Activated naive CD4-positive, alpha-beta T cell treated with anti-CD3 and anti-CD28 coated beads for 36 hours (primary cell): ENCODE measurements at regions not wholly inside any gene's neighbourhood (a gene's known extent, or its start where the extent isn't known, plus 50 kb on each side); places are given as distances from the start of the nearest gene placed in this dataset.
"Not testable (repeated sequence)": the region's sequence is repeated elsewhere in the genome, so short reads cannot be mapped to it uniquely, and the experiment has no call there.

ENCODE experiments used
- CTCF ChIA-PET: fragments of 350-600 bp; sonication (Branson Sonifier 250); formaldehyde crosslinking; loops from one replicate; lab custom pipeline; 2021; ENCODE audit warnings: antibody characterized with exemption; lab: Charles Lee
- DNase-seq: peaks from one replicate; pipeline ENCODE4 v3.0.0-alpha.2; 2020
- H3K27ac Mint-ChIP-seq: one replicate; pipeline ENCODE4 v1.8.0; 2021; ENCODE audit warnings: mild to moderate bottlenecking, mixed read lengths
- H3K27me3 Mint-ChIP-seq: one replicate; pipeline ENCODE4 v1.8.0; 2021; ENCODE audit warnings: low read depth, mixed read lengths
- H3K36me3 Mint-ChIP-seq: one replicate; pipeline ENCODE4 v1.8.0; 2021; ENCODE audit warnings: low read depth, mixed read lengths
- H3K4me1 Mint-ChIP-seq: one replicate; pipeline ENCODE4 v1.8.0; 2021; ENCODE audit warnings: low read depth, mixed read lengths
- H3K4me3 Mint-ChIP-seq: one replicate; pipeline ENCODE4 v1.8.0; 2021; ENCODE audit warnings: mild to moderate bottlenecking, moderate library complexity, mixed read lengths
- H3K9me3 Mint-ChIP-seq: one replicate; pipeline ENCODE4 v1.8.0; 2021; ENCODE audit warnings: mixed read lengths
- intact Hi-C: fragments of 100-400 bp; cut with micrococcal nuclease; formaldehyde crosslinking; loops from one replicate; pipeline ENCODE4 v1.15.1; 2023

DNA sequence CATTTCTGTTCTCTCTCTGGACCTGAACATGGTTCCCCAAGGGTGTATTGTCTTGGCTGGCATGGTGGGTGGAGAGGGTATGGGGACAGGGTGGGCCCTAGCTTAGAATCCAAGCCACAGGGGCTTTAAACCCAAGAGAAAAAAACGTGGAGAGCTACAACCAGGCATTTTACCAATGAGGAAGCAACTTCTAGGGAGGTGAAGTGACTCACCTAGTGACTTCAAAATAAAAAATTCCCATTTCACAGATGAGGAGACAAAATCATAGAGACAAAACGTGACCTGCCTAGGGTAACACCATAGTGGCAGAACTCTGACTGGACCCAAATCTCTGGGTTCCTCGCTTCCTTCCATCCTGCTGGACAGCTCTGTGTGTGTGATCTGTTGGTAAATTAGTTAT is 216.8 kb downstream of the RPLP1 start:
- CTCF ChIA-PET: interaction anchor here (0.9 kb wide), 1 partner anchor 94 kb away, joined by 3 read pairs; no protein-coding TSS in a partner anchor
- Mint-ChIP-seq H3K4me1 (peaks cover 19% of the 10 kb centered on the region), H3K27me3 (no peaks in the 10 kb centered on the region), H3K9me3 (no peaks in the 10 kb centered on the region), H3K4me3 (no peak overlapping the region), H3K27ac (no peak overlapping the region), H3K36me3 (no peaks in the 10 kb centered on the region)
- no peak for DNase-seq
- intact Hi-C loops: no loop called here

DNA sequence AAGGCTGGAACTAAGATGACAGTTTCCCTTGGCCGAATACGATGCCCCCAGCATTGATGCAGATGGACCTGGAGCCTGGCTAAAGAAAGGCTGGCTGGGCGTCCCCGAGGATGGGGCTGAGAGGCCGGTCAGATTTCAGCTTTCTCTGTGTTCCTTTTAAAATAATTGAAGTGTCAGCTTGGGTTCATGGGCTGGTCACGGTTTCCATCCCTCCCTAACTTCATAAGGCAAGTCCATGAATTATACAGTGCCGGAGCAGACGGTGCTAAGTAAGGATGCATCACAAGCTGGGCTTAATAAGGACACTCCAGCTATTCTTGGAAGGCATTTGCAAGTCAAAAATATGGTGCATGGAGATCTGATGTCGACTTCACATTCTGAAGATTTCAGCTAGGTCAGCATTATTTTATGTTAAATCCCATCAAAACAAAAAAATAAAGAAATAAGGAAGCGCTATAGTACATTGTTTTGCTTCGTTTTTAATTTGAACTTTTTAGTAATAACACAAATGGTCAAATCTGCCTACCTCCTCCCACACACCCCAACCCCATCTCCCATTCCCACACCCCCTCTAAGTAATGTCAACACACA is 220.8 kb downstream of the RPLP1 start:
- no peak overlapping the region for H3K27ac Mint-ChIP-seq
- no peak overlapping the region for H3K4me3 Mint-ChIP-seq
- intact Hi-C loops: no loop called here
- no peaks in the 10 kb centered on the region for H3K9me3 Mint-ChIP-seq
- H3K36me3 Mint-ChIP-seq: no peaks in the 10 kb centered on the region
- peaks cover 9% of the 10 kb centered on the region for H3K27me3 Mint-ChIP-seq
- CTCF ChIA-PET: no interaction called here
- no peak for DNase-seq
- H3K4me1 Mint-ChIP-seq: peaks cover 10% of the 10 kb centered on the region

DNA sequence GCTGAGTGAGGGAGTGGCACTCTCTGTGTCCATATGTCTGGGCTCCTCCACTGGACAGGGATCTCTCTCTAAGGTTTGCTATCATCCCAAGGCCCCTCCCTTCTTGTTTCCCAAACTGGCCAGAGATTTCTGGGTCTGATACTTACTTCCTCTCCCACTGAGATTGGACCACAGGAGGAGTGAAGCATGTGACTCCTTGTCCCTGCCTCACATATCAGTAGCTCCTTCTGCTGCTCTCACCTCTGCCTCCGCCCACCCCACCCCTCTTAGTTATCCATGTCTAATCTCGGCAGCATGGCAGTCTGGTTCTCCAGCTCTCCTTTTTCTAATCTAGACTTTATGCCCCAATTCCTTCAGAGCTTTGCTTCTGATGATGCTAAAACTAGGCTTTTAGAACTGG is 223.1 kb downstream of the RPLP1 start:
- DNase-seq: no peak
- no peaks in the 10 kb centered on the region for H3K9me3 Mint-ChIP-seq
- H3K4me1 Mint-ChIP-seq: peaks cover 10% of the 10 kb centered on the region
- CTCF ChIA-PET: interaction anchor here (0.7 kb wide), 1 partner anchor 236 kb away, joined by 3 read pairs; no protein-coding TSS in a partner anchor
- peaks cover 9% of the 10 kb centered on the region for H3K27me3 Mint-ChIP-seq
- H3K4me3 Mint-ChIP-seq: no peak overlapping the region
- H3K27ac Mint-ChIP-seq: no peak overlapping the region
- H3K36me3 Mint-ChIP-seq: no peaks in the 10 kb centered on the region
- intact Hi-C loops: no loop called here

DNA sequence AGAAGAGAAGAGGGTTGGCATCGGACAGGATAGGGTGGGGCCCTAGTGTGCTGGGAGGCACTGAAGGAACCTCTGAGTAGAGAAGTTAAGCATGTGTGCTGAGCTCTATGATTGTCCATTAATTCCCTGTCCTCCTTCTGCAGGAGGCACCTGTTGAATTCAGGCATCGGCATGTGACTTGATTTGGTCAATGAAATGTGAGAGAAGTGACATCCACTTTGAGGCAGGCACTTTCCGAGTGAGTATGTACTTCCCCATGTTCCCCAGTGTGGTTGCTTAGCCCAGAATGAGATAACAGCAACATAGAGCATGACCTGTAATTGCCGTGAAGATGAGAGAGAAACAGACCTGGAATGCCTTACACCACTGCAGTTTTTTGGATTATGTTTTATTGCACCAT is 224.8 kb downstream of the RPLP1 start:
- H3K27ac Mint-ChIP-seq: no peak overlapping the region
- peaks cover 9% of the 10 kb centered on the region for H3K9me3 Mint-ChIP-seq
- DNase-seq: no peak
- peaks cover 9% of the 10 kb centered on the region for H3K27me3 Mint-ChIP-seq
- H3K4me1 Mint-ChIP-seq: peaks cover 10% of the 10 kb centered on the region
- peaks cover 2% of the 10 kb centered on the region for H3K36me3 Mint-ChIP-seq
- H3K4me3 Mint-ChIP-seq: no peak overlapping the region
- CTCF ChIA-PET: interaction anchor here (1.3 to 1.7 kb wide), 2 partner anchors 9 to 155 kb away, joined by 3 read pairs; no protein-coding TSS in a partner anchor
- intact Hi-C loops: no loop called here

DNA sequence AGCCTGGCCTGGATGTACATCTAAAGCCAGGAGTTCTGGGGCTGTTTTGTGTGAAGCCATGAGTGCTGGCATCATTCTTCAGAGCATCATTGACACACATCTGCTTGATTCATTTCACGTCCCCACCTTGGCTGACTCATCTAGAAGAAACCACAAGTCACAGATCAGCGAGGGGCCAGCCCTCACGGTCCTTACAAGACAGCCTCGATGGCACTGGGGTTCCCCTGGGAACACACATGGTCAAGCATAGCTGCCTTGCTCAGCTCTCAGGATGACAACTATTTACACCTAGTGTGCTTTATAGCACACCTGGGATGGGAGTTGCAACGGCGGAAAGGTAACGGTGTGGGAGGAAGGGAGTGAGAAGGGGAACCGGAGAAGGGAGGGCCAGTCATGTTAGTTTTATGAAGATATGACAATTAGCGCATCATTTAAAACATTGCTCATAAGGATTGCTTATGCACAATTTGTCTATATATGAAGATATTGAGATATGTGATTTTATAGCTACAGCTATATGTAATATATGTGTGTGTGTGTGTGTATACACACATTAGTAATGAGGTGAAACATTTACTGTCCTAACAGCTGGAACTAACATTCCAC is 227.1 kb downstream of the RPLP1 start:
- Mint-ChIP-seq H3K36me3 (peaks cover 2% of the 10 kb centered on the region), H3K27ac (no peak overlapping the region), H3K4me1 (peaks cover 19% of the 10 kb centered on the region), H3K27me3 (peaks cover 9% of the 10 kb centered on the region), H3K9me3 (peaks cover 10% of the 10 kb centered on the region), H3K4me3 (no peak overlapping the region)
- CTCF ChIA-PET: interaction anchor here (1.7 kb wide), 1 partner anchor 73 kb away, joined by 3 read pairs; no protein-coding TSS in a partner anchor
- peak; percentile 77 for DNase-seq
- intact Hi-C loops: loop anchor here (1.0 kb wide), 1 partner anchor 35 kb away; no protein-coding TSS in a partner anchor

DNA sequence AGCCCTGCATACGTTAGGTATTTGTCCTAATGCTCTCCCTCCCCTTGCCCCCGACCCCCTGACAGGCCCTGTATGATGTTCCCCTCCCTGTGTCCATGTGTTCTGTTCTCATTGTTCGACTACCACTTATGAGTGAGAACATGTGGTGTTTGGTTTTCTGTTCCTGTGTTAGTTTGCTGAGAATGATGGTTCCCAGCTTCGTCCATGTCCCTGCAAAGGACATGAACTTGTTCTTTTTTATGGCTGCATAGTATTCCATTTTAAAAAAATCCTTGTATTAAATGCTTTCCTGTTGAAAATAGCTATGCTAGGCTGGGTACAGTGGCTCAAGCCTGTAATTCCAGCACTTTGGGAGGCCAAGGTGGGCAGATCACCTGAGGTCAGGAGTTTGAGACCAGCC is 232.2 kb downstream of the RPLP1 start:
- H3K4me3 Mint-ChIP-seq, CTCF ChIA-PET, H3K27me3 Mint-ChIP-seq, H3K27ac Mint-ChIP-seq, intact Hi-C loops, H3K36me3 Mint-ChIP-seq, DNase-seq: not testable (repeated sequence)
- Mint-ChIP-seq H3K4me1 (peaks cover 14% of the 10 kb centered on the region), H3K9me3 (peaks cover 27% of the 10 kb centered on the region)

DNA sequence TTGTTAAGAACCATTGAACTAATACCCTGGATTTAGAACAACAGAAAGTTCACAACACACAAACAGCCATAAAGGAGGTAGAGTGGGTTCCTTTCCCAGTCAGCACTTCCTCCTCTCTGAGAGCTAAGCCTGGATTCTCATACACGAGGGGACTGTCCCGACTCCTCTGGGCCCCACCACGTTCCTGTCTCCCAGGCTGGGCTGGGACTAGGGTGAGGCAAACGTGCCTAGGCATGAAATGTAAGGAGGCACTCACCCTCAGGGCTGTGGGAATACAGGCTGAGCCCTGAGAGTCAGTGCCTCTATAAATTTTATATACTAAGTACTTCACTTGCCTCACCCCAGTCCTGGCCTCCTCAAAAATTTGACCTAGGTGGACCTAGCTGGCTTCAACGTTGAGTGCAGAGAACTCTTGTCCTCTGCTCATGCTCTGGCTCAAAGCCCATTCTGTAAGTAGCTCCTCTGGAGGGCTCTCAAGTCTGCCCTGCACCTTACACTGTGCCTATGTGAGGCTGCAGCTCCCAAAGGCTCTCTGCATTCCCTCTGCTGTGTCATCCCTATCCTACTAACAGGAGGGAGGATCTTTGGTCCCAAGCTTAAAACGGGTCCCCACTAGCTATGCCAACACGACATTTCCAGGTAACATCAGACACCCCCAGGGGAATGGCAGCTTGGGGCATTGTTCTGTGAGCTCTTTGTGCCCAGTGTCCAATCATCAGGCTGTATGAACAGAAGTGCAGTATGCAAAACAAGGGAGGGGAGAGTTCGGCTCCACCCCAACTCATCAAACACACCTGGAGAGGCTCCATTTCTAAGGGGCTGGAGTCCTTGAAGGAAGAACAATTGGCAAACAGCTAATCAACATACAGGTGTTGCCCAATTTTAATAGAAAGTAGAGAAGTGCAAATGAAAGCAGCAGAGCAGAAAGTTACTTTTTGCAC is 233.2 kb downstream of the RPLP1 start:
- H3K27me3 Mint-ChIP-seq: peaks cover 1% of the 10 kb centered on the region
- peaks cover 32% of the 10 kb centered on the region for H3K9me3 Mint-ChIP-seq
- CTCF ChIA-PET: no interaction called here
- no peak for DNase-seq
- intact Hi-C loops: no loop called here
- H3K27ac Mint-ChIP-seq: no peak overlapping the region
- peaks cover 9% of the 10 kb centered on the region for H3K36me3 Mint-ChIP-seq
- H3K4me3 Mint-ChIP-seq: no peak overlapping the region
- H3K4me1 Mint-ChIP-seq: peaks cover 9% of the 10 kb centered on the region

DNA sequence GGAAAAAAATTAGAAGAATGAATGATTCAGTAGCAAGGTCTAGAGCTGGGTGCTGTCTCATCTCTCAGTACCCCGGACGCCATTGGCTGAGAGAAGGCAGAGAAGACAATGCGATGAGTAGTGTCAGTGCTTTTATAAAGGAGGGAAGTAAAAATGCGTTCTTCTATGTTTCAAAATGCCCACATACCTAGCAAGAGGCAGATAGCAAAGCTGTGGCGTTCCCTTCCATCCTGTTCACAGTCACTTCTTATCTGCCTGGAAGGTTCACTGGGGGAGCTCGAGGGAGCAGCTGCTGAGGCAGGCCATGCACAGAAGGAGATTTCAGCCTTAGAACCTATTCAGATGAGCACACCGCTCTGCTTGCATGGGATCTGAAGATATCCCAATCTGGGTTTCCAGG is 234.0 kb downstream of the RPLP1 start:
- Mint-ChIP-seq H3K9me3 (peaks cover 30% of the 10 kb centered on the region), H3K4me3 (no peak overlapping the region), H3K27me3 (peaks cover 1% of the 10 kb centered on the region), H3K4me1 (peaks cover 9% of the 10 kb centered on the region), H3K27ac (no peak overlapping the region), H3K36me3 (peaks cover 9% of the 10 kb centered on the region)
- intact Hi-C loops: no loop called here
- CTCF ChIA-PET: no interaction called here
- no peak for DNase-seq

DNA sequence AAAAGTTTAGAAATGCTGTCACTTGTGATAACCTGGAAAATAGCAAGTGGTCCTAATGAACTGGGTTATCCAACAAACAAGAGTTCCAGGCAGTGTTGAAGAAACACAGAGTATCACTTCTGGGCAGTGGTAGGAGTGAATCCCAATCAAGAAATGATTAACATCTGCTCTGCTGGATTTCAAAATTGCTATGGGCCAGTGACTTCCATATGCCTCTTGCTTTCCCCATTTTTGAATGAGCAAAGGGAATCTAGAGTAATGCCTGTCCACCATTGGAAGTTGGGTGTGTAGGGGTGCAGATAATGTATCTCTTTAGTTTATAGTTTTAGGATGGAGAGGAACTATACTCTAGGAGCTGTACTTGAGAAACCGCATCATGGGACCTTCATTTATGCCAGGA is 236.5 kb downstream of the RPLP1 start:
- H3K27ac Mint-ChIP-seq: no peak overlapping the region
- CTCF ChIA-PET: interaction anchor here (0.6 kb wide), 2 partner anchors 358 to 914 kb away, joined by 3 read pairs; no protein-coding TSS in a partner anchor
- H3K4me3 Mint-ChIP-seq: no peak overlapping the region
- DNase-seq: no peak
- H3K36me3 Mint-ChIP-seq: peaks cover 7% of the 10 kb centered on the region
- H3K4me1 Mint-ChIP-seq: no peaks in the 10 kb centered on the region
- H3K27me3 Mint-ChIP-seq: peaks cover 1% of the 10 kb centered on the region
- intact Hi-C loops: no loop called here
- peaks cover 22% of the 10 kb centered on the region for H3K9me3 Mint-ChIP-seq

DNA sequence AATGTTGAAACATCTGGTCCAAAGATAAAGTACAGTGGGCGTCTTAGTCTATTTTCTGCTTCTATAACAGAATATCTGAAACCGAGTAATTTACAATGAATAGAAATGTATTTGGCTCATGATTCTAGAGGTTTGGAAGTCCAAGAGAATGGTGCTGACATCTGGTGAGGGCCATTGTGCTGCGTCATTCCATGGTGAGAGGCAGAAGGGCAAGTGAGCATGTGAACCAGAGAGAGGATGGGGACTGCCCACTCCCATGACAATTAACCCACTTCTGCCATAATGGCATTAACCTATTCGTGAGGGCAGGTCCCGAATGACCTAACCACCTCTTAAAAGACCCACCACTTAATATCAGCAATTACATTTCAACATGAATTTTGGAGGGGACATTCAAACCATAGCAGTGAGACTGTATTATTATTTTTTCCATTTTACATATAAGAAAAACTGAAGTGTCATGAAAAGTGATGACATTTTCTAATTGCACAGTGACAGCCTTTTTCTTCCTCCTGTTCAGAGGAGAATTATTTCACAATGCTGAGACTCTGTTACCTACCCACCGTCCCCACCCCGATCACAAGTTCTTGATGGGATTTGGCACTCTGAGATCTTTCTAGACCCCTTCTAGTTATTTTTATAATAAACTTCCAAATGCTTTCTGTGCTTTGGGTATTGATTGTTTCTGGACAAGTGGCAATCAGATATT is 238.8 kb downstream of the RPLP1 start:
- DNase-seq: no peak
- H3K27ac Mint-ChIP-seq: no peak overlapping the region
- no peaks in the 10 kb centered on the region for H3K4me1 Mint-ChIP-seq
- H3K36me3 Mint-ChIP-seq: peaks cover 7% of the 10 kb centered on the region
- no peak overlapping the region for H3K4me3 Mint-ChIP-seq
- intact Hi-C loops: no loop called here
- peaks cover 20% of the 10 kb centered on the region for H3K9me3 Mint-ChIP-seq
- H3K27me3 Mint-ChIP-seq: no peaks in the 10 kb centered on the region
- CTCF ChIA-PET: no interaction called here

DNA sequence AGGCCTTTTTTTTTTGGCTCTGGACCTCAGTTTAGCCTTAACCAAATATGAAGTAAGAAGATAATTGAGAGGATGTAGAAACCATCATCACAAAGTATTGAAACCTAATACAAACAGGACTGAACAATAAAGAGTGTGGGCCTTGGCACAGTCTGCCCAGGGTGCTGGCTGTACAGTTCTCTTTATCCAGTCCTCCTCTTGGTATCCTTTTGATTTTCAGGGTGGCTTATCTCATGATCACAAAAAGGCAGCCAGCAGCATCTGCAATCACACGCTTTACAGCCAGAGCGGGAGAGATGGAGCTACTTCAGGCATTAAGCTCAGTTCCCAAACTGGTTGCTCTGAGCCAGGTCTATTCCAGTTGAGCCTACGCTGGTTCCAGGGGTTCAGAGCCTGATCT is 239.7 kb downstream of the RPLP1 start:
- DNase-seq: no peak
- H3K27ac Mint-ChIP-seq: no peak overlapping the region
- peaks cover 20% of the 10 kb centered on the region for H3K9me3 Mint-ChIP-seq
- CTCF ChIA-PET: no interaction called here
- no peaks in the 10 kb centered on the region for H3K4me1 Mint-ChIP-seq
- intact Hi-C loops: no loop called here
- no peaks in the 10 kb centered on the region for H3K27me3 Mint-ChIP-seq
- peaks cover 7% of the 10 kb centered on the region for H3K36me3 Mint-ChIP-seq
- H3K4me3 Mint-ChIP-seq: no peak overlapping the region

DNA sequence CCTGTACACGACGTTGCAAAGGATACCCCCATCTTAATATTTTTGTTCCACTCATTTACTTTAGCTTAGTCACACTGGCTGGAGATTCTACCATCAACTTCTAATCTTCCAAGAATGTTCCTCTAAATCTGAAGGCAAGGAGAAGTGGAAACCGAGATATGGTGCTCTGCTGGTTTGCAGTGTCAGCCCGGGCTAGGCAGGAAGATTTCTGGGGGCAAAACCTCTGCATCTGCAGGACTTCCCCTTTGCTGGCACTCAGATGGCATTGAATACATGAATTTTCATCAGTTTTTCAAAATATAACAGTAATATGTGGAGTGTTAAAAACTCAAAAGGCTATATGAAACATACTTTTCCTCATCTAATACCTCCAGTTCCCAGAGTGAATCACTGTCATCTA is 240.4 kb downstream of the RPLP1 start:
- H3K9me3 Mint-ChIP-seq: peaks cover 17% of the 10 kb centered on the region
- no peak overlapping the region for H3K27ac Mint-ChIP-seq
- CTCF ChIA-PET: no interaction called here
- peaks cover 7% of the 10 kb centered on the region for H3K36me3 Mint-ChIP-seq
- no peaks in the 10 kb centered on the region for H3K27me3 Mint-ChIP-seq
- no peak overlapping the region for H3K4me3 Mint-ChIP-seq
- no peak for DNase-seq
- intact Hi-C loops: no loop called here
- no peaks in the 10 kb centered on the region for H3K4me1 Mint-ChIP-seq
